ENCODE measurements at regions not wholly inside any gene's neighbourhood (a gene's known extent, or its start where the extent isn't known, plus 50 kb on each side); places are given as distances from the start of the nearest gene placed in this dataset.

DNA sequence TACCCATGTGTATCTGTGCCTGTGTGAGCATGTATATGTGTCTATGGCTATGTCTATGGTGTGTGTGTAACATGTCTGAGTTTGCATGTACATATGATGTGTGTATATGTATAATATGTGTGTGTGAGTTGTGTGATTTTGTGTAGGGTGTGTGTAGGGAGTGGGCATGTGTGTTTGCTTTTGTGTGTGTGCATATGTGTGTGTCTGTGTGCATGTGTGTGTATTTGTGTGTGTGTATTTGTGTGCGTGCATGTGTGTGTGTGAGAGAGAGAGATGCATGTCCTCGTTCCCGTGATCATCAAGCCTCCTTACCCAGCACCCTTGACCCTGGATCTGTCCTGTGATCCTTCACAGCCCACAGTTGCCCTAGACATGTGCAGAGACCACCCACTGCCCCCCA is 79.5 kb downstream of the LINGO1 start:
- no TSS peak for BruUV-seq (replicated peaks)
- CTCF ChIA-PET = interaction anchor here (1.8 kb wide), 1 partner anchor 10 kb away, joined by 8 read pairs; no protein-coding TSS in a partner anchor
- Histone ChIP-seq H3K4me1 (ENCODE audit: control insufficient read depth, extremely low read depth, insufficient read depth, low read length) (no peaks in the 10 kb centered on the region), H3K9me3 (replicated peaks; ENCODE audit: control insufficient read depth, insufficient read depth, low read length) (no peaks in the 10 kb centered on the region), H4K20me1 (replicated peaks; ENCODE audit: control insufficient read depth, extremely low read depth, insufficient read depth, low read length) (no peaks in the 10 kb centered on the region), H3K9ac (replicated peaks; ENCODE audit: extremely low read depth, insufficient read depth, low read length) (no peak overlapping the region), H3K9me1 (replicated peaks; ENCODE audit: control insufficient read depth, extremely low read depth, insufficient read depth, low read length) (no peaks in the 10 kb centered on the region), H3K27me3 (ENCODE audit: control insufficient read depth in 2 of 2, insufficient read depth in 2 of 2, low read length in 2 of 2) (no peaks in the 10 kb centered on the region), H3K79me2 (ENCODE audit: control insufficient read depth, insufficient read depth, low read length) (no peaks in the 10 kb centered on the region), H2AFZ (ENCODE audit: low read depth, low read length) (no peak overlapping the region), H3K36me3 (ENCODE audit: control insufficient read depth in 2 of 2, extremely low read depth in 1 of 2, insufficient read depth in 2 of 2, low read length in 2 of 2) (no peaks in the 10 kb centered on the region), H3K4me2 (ENCODE audit: insufficient read depth, low read length) (no peak overlapping the region), H3K27ac (ENCODE audit: insufficient read depth, low read depth, low read length) (no peak overlapping the region), H3K4me3 (replicated peaks in 1 of 3; ENCODE audit: insufficient read depth in 1 of 3, low read depth in 1 of 3, low read length in 3 of 3) (no peak overlapping the region)
- TF ChIP-seq POLR2A (IDR thresholded peaks at IDR 0.05; ENCODE audit: low read depth, low read length) = no peak
- TF ChIP-seq, protein P1, sequence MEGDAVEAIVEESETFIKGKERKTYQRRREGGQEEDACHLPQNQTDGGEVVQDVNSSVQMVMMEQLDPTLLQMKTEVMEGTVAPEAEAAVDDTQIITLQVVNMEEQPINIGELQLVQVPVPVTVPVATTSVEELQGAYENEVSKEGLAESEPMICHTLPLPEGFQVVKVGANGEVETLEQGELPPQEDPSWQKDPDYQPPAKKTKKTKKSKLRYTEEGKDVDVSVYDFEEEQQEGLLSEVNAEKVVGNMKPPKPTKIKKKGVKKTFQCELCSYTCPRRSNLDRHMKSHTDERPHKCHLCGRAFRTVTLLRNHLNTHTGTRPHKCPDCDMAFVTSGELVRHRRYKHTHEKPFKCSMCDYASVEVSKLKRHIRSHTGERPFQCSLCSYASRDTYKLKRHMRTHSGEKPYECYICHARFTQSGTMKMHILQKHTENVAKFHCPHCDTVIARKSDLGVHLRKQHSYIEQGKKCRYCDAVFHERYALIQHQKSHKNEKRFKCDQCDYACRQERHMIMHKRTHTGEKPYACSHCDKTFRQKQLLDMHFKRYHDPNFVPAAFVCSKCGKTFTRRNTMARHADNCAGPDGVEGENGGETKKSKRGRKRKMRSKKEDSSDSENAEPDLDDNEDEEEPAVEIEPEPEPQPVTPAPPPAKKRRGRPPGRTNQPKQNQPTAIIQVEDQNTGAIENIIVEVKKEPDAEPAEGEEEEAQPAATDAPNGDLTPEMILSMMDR (IDR thresholded peaks at IDR 0.05; ENCODE audit: extremely low read depth in 1 of 2, insufficient read depth in 1 of 2, low read depth in 1 of 2, low read length in 2 of 2) = no peak
- POLR2A ChIA-PET = no interaction called here
- FAIRE-seq = no peak
- no peak for DNase-seq (ENCODE audit: low read depth, low spot score)
- dilution Hi-C loops (cut with MboI; ENCODE audit: extremely low pct_ligation_motif_present, low sequenced_read_pairs) (no loop called here), intact Hi-C loops (cut with micrococcal nuclease) (no loop called here)

DNA sequence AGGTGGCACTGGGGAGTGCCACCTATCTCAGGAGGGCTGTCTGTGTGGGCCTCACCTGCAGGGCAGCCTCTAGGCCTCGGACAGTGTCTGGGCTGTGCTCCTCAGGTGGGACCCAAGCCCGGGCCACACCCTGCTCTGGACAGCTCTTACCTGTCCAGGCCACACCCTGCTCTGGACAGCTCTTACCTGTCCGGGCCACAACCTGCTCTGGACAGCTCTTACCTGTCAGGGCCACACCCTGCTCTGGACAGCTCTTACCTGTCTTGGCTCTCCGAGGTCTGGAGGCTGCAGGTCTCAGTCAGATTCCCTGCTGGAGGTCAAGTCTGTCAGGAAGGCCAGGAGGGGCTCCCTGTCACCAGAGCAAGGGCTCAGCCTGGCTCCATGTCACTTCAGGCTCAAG is 80.6 kb downstream of the LINGO1 start:
- no peak overlapping the region for H3K4me3 ChIP-seq (replicated peaks in 1 of 3; ENCODE audit: insufficient read depth in 1 of 3, low read depth in 1 of 3, low read length in 3 of 3)
- no peaks in the 10 kb centered on the region for H3K9me1 ChIP-seq (replicated peaks; ENCODE audit: control insufficient read depth, extremely low read depth, insufficient read depth, low read length)
- no peaks in the 10 kb centered on the region for H4K20me1 ChIP-seq (replicated peaks; ENCODE audit: control insufficient read depth, extremely low read depth, insufficient read depth, low read length)
- H3K27me3 ChIP-seq (ENCODE audit: control insufficient read depth in 2 of 2, insufficient read depth in 2 of 2, low read length in 2 of 2) = no peaks in the 10 kb centered on the region
- ChIA-PET POLR2A (no interaction called here), CTCF (no interaction called here)
- DNase-seq (ENCODE audit: low read depth, low spot score) = no peak
- H2AFZ ChIP-seq (ENCODE audit: low read depth, low read length) = no peak overlapping the region
- intact Hi-C loops (cut with micrococcal nuclease) = no loop called here
- no peaks in the 10 kb centered on the region for H3K36me3 ChIP-seq (ENCODE audit: control insufficient read depth in 2 of 2, extremely low read depth in 1 of 2, insufficient read depth in 2 of 2, low read length in 2 of 2)
- TF ChIP-seq EZH2 (IDR thresholded peaks at IDR 0.05; ENCODE audit: borderline replicate concordance, low read depth, low read length, severe bottlenecking) = no peak
- TF ChIP-seq, protein P2, sequence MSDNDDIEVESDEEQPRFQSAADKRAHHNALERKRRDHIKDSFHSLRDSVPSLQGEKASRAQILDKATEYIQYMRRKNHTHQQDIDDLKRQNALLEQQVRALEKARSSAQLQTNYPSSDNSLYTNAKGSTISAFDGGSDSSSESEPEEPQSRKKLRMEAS (IDR thresholded peaks at IDR 0.05; ENCODE audit: insufficient read depth, insufficient read length) = no peak
- no peak for TF ChIP-seq FOS (IDR thresholded peaks at IDR 0.05; ENCODE audit: borderline replicate concordance, insufficient read depth, low read length)
- TF ChIP-seq POLR2A (IDR thresholded peaks at IDR 0.05; ENCODE audit: low read depth, low read length) = no peak
- TF ChIP-seq, protein P1 (IDR thresholded peaks at IDR 0.05; ENCODE audit: extremely low read depth in 1 of 2, insufficient read depth in 1 of 2, low read depth in 1 of 2, low read length in 2 of 2) = no peak
- no peak overlapping the region for H3K27ac ChIP-seq (ENCODE audit: insufficient read depth, low read depth, low read length)
- no peaks in the 10 kb centered on the region for H3K79me2 ChIP-seq (ENCODE audit: control insufficient read depth, insufficient read depth, low read length)
- H3K4me2 ChIP-seq (ENCODE audit: insufficient read depth, low read length) = no peak overlapping the region
- no peaks in the 10 kb centered on the region for H3K4me1 ChIP-seq (ENCODE audit: control insufficient read depth, extremely low read depth, insufficient read depth, low read length)
- dilution Hi-C loops (cut with MboI; ENCODE audit: extremely low pct_ligation_motif_present, low sequenced_read_pairs) = no loop called here
- FAIRE-seq = no peak
- H3K9ac ChIP-seq (replicated peaks; ENCODE audit: extremely low read depth, insufficient read depth, low read length) = no peak overlapping the region
- H3K9me3 ChIP-seq (replicated peaks; ENCODE audit: control insufficient read depth, insufficient read depth, low read length) = no peaks in the 10 kb centered on the region
- no TSS peak for BruUV-seq (replicated peaks)

All from endothelial cell of umbilical vein (primary cell).